ENCODE measurements at regions not wholly inside any gene's neighbourhood (a gene's known extent, or its start where the extent isn't known, plus 50 kb on each side); places are given as distances from the start of the nearest gene placed in this dataset.
"Not testable (repeated sequence)": the region's sequence is repeated elsewhere in the genome, so short reads cannot be mapped to it uniquely, and the experiment has no call there.

GRCh38 chr1:223913715-223914114 is 68.0 kb upstream of the TP53BP2 start:
- H3K9me3 Mint-ChIP-seq; H3K4me3 Mint-ChIP-seq; DNase-seq (ENCODE audit: low spot score); H3K27ac Mint-ChIP-seq; intact Hi-C loops (cut with micrococcal nuclease); H3K36me3 Mint-ChIP-seq (ENCODE audit: low read depth); H3K4me1 Mint-ChIP-seq (ENCODE audit: low read depth); H3K27me3 Mint-ChIP-seq (ENCODE audit: insufficient read depth): not testable (repeated sequence)

GRCh38 chr1:223907943-223908587 is 62.3 kb upstream of the TP53BP2 start:
- H3K27ac Mint-ChIP-seq; H3K4me1 Mint-ChIP-seq (ENCODE audit: low read depth); H3K27me3 Mint-ChIP-seq (ENCODE audit: insufficient read depth); DNase-seq (ENCODE audit: low spot score); H3K4me3 Mint-ChIP-seq; H3K36me3 Mint-ChIP-seq (ENCODE audit: low read depth); H3K9me3 Mint-ChIP-seq: not testable (repeated sequence)
- intact Hi-C loops (cut with micrococcal nuclease) = loop anchor here (5.0 kb wide), 1 partner anchor 96 kb away; no protein-coding TSS in a partner anchor

GRCh38 chr1:223903221-223903620 is 57.5 kb upstream of the TP53BP2 start:
- H3K4me1 Mint-ChIP-seq (ENCODE audit: low read depth); H3K27ac Mint-ChIP-seq; H3K36me3 Mint-ChIP-seq (ENCODE audit: low read depth); DNase-seq (ENCODE audit: low spot score); intact Hi-C loops (cut with micrococcal nuclease); H3K27me3 Mint-ChIP-seq (ENCODE audit: insufficient read depth); H3K9me3 Mint-ChIP-seq; H3K4me3 Mint-ChIP-seq: not testable (repeated sequence)

- H3K36me3 Mint-ChIP-seq (ENCODE audit: low read depth); H3K4me3 Mint-ChIP-seq; H3K9me3 Mint-ChIP-seq; DNase-seq (ENCODE audit: low spot score); intact Hi-C loops (cut with micrococcal nuclease); H3K27ac Mint-ChIP-seq; H3K4me1 Mint-ChIP-seq (ENCODE audit: low read depth); H3K27me3 Mint-ChIP-seq (ENCODE audit: insufficient read depth): not testable (repeated sequence)
Measured at GRCh38 chr1:223899775-223900174, 54.0 kb upstream of the TP53BP2 start.

GRCh38 chr1:223897097-223897496 is 51.4 kb upstream of the TP53BP2 start:
- H3K36me3 Mint-ChIP-seq (ENCODE audit: low read depth); H3K4me3 Mint-ChIP-seq; H3K9me3 Mint-ChIP-seq; intact Hi-C loops (cut with micrococcal nuclease); H3K27ac Mint-ChIP-seq; H3K4me1 Mint-ChIP-seq (ENCODE audit: low read depth); H3K27me3 Mint-ChIP-seq (ENCODE audit: insufficient read depth); DNase-seq (ENCODE audit: low spot score): not testable (repeated sequence)

GRCh38 chr1:223895950-223896349 is 50.2 kb upstream of the TP53BP2 start:
- H3K27me3 Mint-ChIP-seq (ENCODE audit: insufficient read depth); H3K36me3 Mint-ChIP-seq (ENCODE audit: low read depth); DNase-seq (ENCODE audit: low spot score); H3K27ac Mint-ChIP-seq; H3K4me1 Mint-ChIP-seq (ENCODE audit: low read depth); intact Hi-C loops (cut with micrococcal nuclease); H3K9me3 Mint-ChIP-seq; H3K4me3 Mint-ChIP-seq: not testable (repeated sequence)

All from activated T-helper 1 cell treated with anti-CD3 and anti-CD28 coated beads, Interleukin-12 subunit alpha, Interleukin-12 subunit beta, Interleukin-2, Interleukin-4 antibody, amounts not matched to agents 30 ng/mL and 10 ng/mL and 1 ng/mL, durations not matched to agents 14 hours and 24 hours and 36 hours (primary cell).